AG09319 (cell line): ENCODE measurements at regions not wholly inside any gene's neighbourhood (a gene's known extent, or its start where the extent isn't known, plus 50 kb on each side); places are given as distances from the start of the nearest gene placed in this dataset.

Experiments
- DNase-seq: peaks from one replicate; pipeline ENCODE4 v3.0.0-alpha.2; 2010; ENCODE audit warnings: low read depth; ENCODE audit errors: extremely low read depth
- CTCF ChIP-seq: IDR thresholded peaks from 2 replicates; pipeline ENCODE4 v1.5.1; 2011; ENCODE audit warnings: low read depth, mild to moderate bottlenecking, inconsistent platforms, low read length, moderate library complexity

GRCh38 chr13:50410921-50411746 lies 395.9 kb downstream of the KCNRG start:
- DNase-seq = no peak
- no peak for TF ChIP-seq CTCF

- no peak for DNase-seq
- no peak for TF ChIP-seq CTCF
Observed at GRCh38 chr13:50412046-50412617, 396.9 kb downstream of the KCNRG start.

GRCh38 chr13:50414640-50415039 lies 399.4 kb downstream of the KCNRG start:
- DNase-seq = no peak
- no peak for TF ChIP-seq CTCF

- no peak for TF ChIP-seq CTCF
- DNase-seq = no peak
Observed at GRCh38 chr13:50415428-50415827, 400.2 kb downstream of the KCNRG start.

- no peak for DNase-seq
- TF ChIP-seq CTCF = no peak
Observed at GRCh38 chr13:50417597-50417996, 402.4 kb downstream of the KCNRG start.

GRCh38 chr13:50419331-50419865 lies 404.2 kb downstream of the KCNRG start:
- TF ChIP-seq CTCF = no peak

GRCh38 chr13:50419896-50420295 lies 404.7 kb downstream of the KCNRG start:
- TF ChIP-seq CTCF = no peak

More at GRCh38 chr13:50419331-50419865, 404.2 kb downstream of the KCNRG start:
- DNase-seq = no peak

More at GRCh38 chr13:50419896-50420295, 404.7 kb downstream of the KCNRG start:
- DNase-seq = no peak
